ENCODE measurements at regions not wholly inside any gene's neighbourhood (a gene's known extent, or its start where the extent isn't known, plus 50 kb on each side); places are given as distances from the start of the nearest gene placed in this dataset.

GRCh38 chr12:61254225-61254624, 1006.0 kb upstream of the USP15 start:
- H3K27me3 ChIP-seq (replicated peaks in 1 of 4; ENCODE audit: control insufficient read depth in 3 of 4, extremely low read depth in 1 of 4, insufficient read depth in 3 of 4, low read length in 3 of 4): no peaks in the 10 kb centered on the region
- no peak overlapping the region for H2BK15ac ChIP-seq (ENCODE audit: low read length)
- no peak overlapping the region for H4K8ac ChIP-seq (ENCODE audit: extremely low read depth, insufficient read depth, low read length)
- H3K56ac ChIP-seq (replicated peaks; ENCODE audit: insufficient read length, low read depth, low read length): no peak overlapping the region
- no peak overlapping the region for H2AK5ac ChIP-seq (ENCODE audit: low read depth, low read length)
- DNase-seq (ENCODE audit: low read depth in 1 of 2, low spot score in 2 of 2): no peak
- no peak overlapping the region for H3K18ac ChIP-seq (ENCODE audit: extremely low read depth, low read length)
- H4K5ac ChIP-seq (ENCODE audit: insufficient read length, low read depth, low read length): no peak overlapping the region
- no peak overlapping the region for H3K23ac ChIP-seq (ENCODE audit: insufficient read length)
- no peak overlapping the region for H3K4ac ChIP-seq (replicated peaks; ENCODE audit: insufficient read length, low read depth, low read length)
- H3K79me2 ChIP-seq (ENCODE audit: control insufficient read depth in 1 of 2, insufficient read depth in 2 of 2, low read length in 2 of 2): no peaks in the 10 kb centered on the region
- no peak overlapping the region for H2AFZ ChIP-seq (ENCODE audit: low read length)
- no peaks in the 10 kb centered on the region for H4K20me1 ChIP-seq (replicated peaks in 1 of 2; ENCODE audit: control insufficient read depth in 1 of 2, insufficient read depth in 2 of 2, low read length in 2 of 2)
- ChIA-PET CTCF (ENCODE audit: partially characterized antibody) (interaction anchor here (0.7 to 1.9 kb wide), 4 partner anchors 9 to 404 kb away, joined by 3 to 5 read pairs (median 4); no protein-coding TSS in a partner anchor), POLR2A (ENCODE audit: partially characterized antibody) (no interaction called here)
- no peaks in the 10 kb centered on the region for H3K9me3 ChIP-seq (ENCODE audit: insufficient read depth in 2 of 2, low read depth in 1 of 2, low read length in 1 of 2)
- no peak overlapping the region for H2BK5ac ChIP-seq (ENCODE audit: low read depth, low read length)
- no peaks in the 10 kb centered on the region for H3K23me2 ChIP-seq (ENCODE audit: low read depth, low read length)
- no peak overlapping the region for H3K9ac ChIP-seq (replicated peaks in 1 of 4; ENCODE audit: extremely low read depth in 1 of 4, low read depth in 3 of 4, low read length in 3 of 4)
- no peak overlapping the region for H2BK12ac ChIP-seq (ENCODE audit: low read depth, low read length)
- H2BK20ac ChIP-seq (ENCODE audit: low read length): no peak overlapping the region
- no peak overlapping the region for H2BK120ac ChIP-seq (replicated peaks; ENCODE audit: low read depth, low read length)
- no peaks in the 10 kb centered on the region for H3K36me3 ChIP-seq (ENCODE audit: control insufficient read depth in 2 of 4, insufficient read depth in 4 of 4, low read length in 3 of 4)
- WGBS, 2 experiments (ENCODE audit: extremely low coverage in 1 of 2, insufficient coverage in 1 of 2, insufficient read length in 1 of 2, insufficient replicate concordance in 2 of 2, low coverage in 1 of 2, low lambda C conversion rate in 2 of 2, missing lambda C conversion rate in 1 of 2): 78% methylated on average over 3 of the region's 3 CpGs; no CpG with 5 or more reads in 1 of the 2 experiments
- H3K79me1 ChIP-seq (ENCODE audit: low read depth, low read length): no peaks in the 10 kb centered on the region
- H4K91ac ChIP-seq (replicated peaks; ENCODE audit: insufficient read length, low read length): no peak overlapping the region
- no peak overlapping the region for H3K27ac ChIP-seq (ENCODE audit: low read depth, low read length)
- no peak overlapping the region for H3K4me3 ChIP-seq (ENCODE audit: extremely low read depth in 1 of 4, insufficient read depth in 2 of 4, low read depth in 3 of 4, low read length in 4 of 4)
- TF ChIP-seq JUN (IDR thresholded peaks at IDR 0.05; ENCODE audit: low read depth, low read length): no peak
- TF ChIP-seq SP1 (IDR thresholded peaks at IDR 0.05; ENCODE audit: low read depth, low read length): no peak
- no peak for TF ChIP-seq TCF12 (IDR thresholded peaks at IDR 0.05; ENCODE audit: low read depth, low read length)
- TF ChIP-seq RFX5 (IDR thresholded peaks at IDR 0.05; ENCODE audit: borderline replicate concordance, low read depth, low read length): no peak
- TF ChIP-seq FOSL1 (IDR thresholded peaks at IDR 0.05; ENCODE audit: insufficient read depth, low read depth, low read length): no peak
- no peak for TF ChIP-seq SP2 (IDR thresholded peaks at IDR 0.05; ENCODE audit: low read length)
- TF ChIP-seq RNF2 (IDR thresholded peaks at IDR 0.05; ENCODE audit: borderline replicate concordance, low read depth, low read length, missing control alignments, poor library complexity, severe bottlenecking): no peak
- no peak for TF ChIP-seq SUZ12 (IDR thresholded peaks at IDR 0.05; ENCODE audit: low read length)
- FAIRE-seq: no peak
- no peak overlapping the region for H3K14ac ChIP-seq (ENCODE audit: insufficient read length)
- H3K4me1 ChIP-seq (replicated peaks in 1 of 4; ENCODE audit: control insufficient read depth in 3 of 4, insufficient read depth in 4 of 4, low read length in 3 of 4): no peaks in the 10 kb centered on the region
- H3K4me2 ChIP-seq (ENCODE audit: insufficient read depth in 1 of 2, low read depth in 2 of 2, low read length in 2 of 2): no peak overlapping the region
